HEK293T (cell line): ENCODE measurements at regions not wholly inside any gene's neighbourhood (a gene's known extent, or its start where the extent isn't known, plus 50 kb on each side); places are given as distances from the start of the nearest gene placed in this dataset.

ENCODE experiments used
- CTCF ChIA-PET: fragments of 350-600 bp; formaldehyde crosslinking; extraction: SDS; loops from one replicate; lab custom pipeline; 2021; ENCODE audit warnings: antibody characterized with exemption, inconsistent platforms; lab: Yijun Ruan, JAX
- POLR2A ChIA-PET: fragments of 350-600 bp; formaldehyde crosslinking; extraction: SDS; loops from one replicate; lab custom pipeline; 2020; ENCODE audit warnings: antibody characterized with exemption, inconsistent platforms; lab: Yijun Ruan, JAX
- DNase-seq: peaks from one replicate; pipeline ENCODE4 v3.0.0; 2012; ENCODE audit warnings: mixed read lengths; ENCODE audit errors: extremely low spot score
- ARNT ChIP-seq: fragments of 450-650 bp; IDR thresholded peaks from 2 replicates; pipeline ENCODE4 v1.6.1; 2017; ENCODE audit warnings: mild to moderate bottlenecking
- BHLHE40 ChIP-seq: fragments of 450-650 bp; IDR thresholded peaks from 2 replicates; pipeline ENCODE4 v1.6.1; 2016; ENCODE audit warnings: mild to moderate bottlenecking, moderate library complexity, borderline replicate concordance
- CTBP1 ChIP-seq: fragments of 450-650 bp; IDR thresholded peaks from 2 replicates; pipeline ENCODE4 v1.6.1; 2016; ENCODE audit warnings: borderline replicate concordance
- ELF4 ChIP-seq: fragments of 450-650 bp; IDR thresholded peaks from 2 replicates; pipeline ENCODE4 v1.6.1; 2017; ENCODE audit warnings: antibody characterized with exemption
- FOXA1 ChIP-seq: fragments of 450-650 bp; IDR thresholded peaks from 2 replicates; pipeline ENCODE4 v1.6.1; 2016; ENCODE audit warnings: mild to moderate bottlenecking
- FOXK2 ChIP-seq: fragments of 450-650 bp; IDR thresholded peaks from 2 replicates; pipeline ENCODE4 v1.6.1; 2016; ENCODE audit warnings: mild to moderate bottlenecking
- FOXM1 ChIP-seq: fragments of 450-650 bp; IDR thresholded peaks from 2 replicates; pipeline ENCODE4 v1.6.1; 2017; ENCODE audit warnings: mild to moderate bottlenecking, borderline replicate concordance
- HDGF ChIP-seq: fragments of 450-650 bp; IDR thresholded peaks from 2 replicates; pipeline ENCODE4 v1.6.1; 2017; ENCODE audit warnings: antibody characterized with exemption, borderline replicate concordance
- L3MBTL2 ChIP-seq: fragments of 450-650 bp; conservative IDR thresholded peaks from 2 replicates; pipeline ENCODE4 v1.6.1; 2016; ENCODE audit warnings: mild to moderate bottlenecking
- LEF1 ChIP-seq: fragments of 450-650 bp; IDR thresholded peaks from 2 replicates; pipeline ENCODE4 v1.6.1; 2017; ENCODE audit warnings: mild to moderate bottlenecking, borderline replicate concordance
- NFRKB ChIP-seq: fragments of 450-650 bp; IDR thresholded peaks from 2 replicates; pipeline ENCODE4 v1.6.1; 2016; ENCODE audit warnings: mild to moderate bottlenecking, moderate library complexity
- PKNOX1 ChIP-seq: fragments of 450-650 bp; IDR thresholded peaks from 2 replicates; pipeline ENCODE4 v1.6.1; 2016
- SP1 ChIP-seq: fragments of 450-650 bp; IDR thresholded peaks from 2 replicates; pipeline ENCODE4 v1.6.1; 2017
- SUZ12 ChIP-seq: fragments of 450-650 bp; IDR thresholded peaks from 2 replicates; pipeline ENCODE4 v1.6.1; 2016; ENCODE audit warnings: mild to moderate bottlenecking
- TARDBP ChIP-seq: fragments of 450-650 bp; IDR thresholded peaks from 2 replicates; pipeline ENCODE4 v1.6.1; 2016
- ZNF384 ChIP-seq: fragments of 450-650 bp; IDR thresholded peaks from 2 replicates; pipeline ENCODE4 v1.6.1; 2016

- no peak for DNase-seq
- TF ChIP-seq ARNT (no peak), PKNOX1 (no peak), HDGF (no peak)
- CTCF ChIA-PET: no interaction called here
- POLR2A ChIA-PET: no interaction called here
Observed at GRCh38 chr20:52294106-52294628, 102.6 kb upstream of the ZFP64 start.

GRCh38 chr20:52291109-52291508 is 99.5 kb upstream of the ZFP64 start:
- TF ChIP-seq TARDBP: no peak
- no peak for TF ChIP-seq BHLHE40
- no peak for TF ChIP-seq CTBP1
- no peak for TF ChIP-seq PKNOX1
- TF ChIP-seq ZNF384: no peak
- TF ChIP-seq FOXA1: no peak
- TF ChIP-seq SUZ12: no peak
- no peak for TF ChIP-seq SP1
- no peak for TF ChIP-seq FOXM1
- TF ChIP-seq L3MBTL2: no peak
- no peak for TF ChIP-seq LEF1
- no peak for TF ChIP-seq FOXK2
- TF ChIP-seq HDGF: no peak
- DNase-seq: no peak
- POLR2A ChIA-PET: no interaction called here
- CTCF ChIA-PET: no interaction called here

- CTCF ChIA-PET: no interaction called here
- TF ChIP-seq ELF4: no peak
- no peak for TF ChIP-seq FOXA1
- no peak for TF ChIP-seq PKNOX1
- no peak for TF ChIP-seq SP1
- no peak for TF ChIP-seq BHLHE40
- POLR2A ChIA-PET: no interaction called here
- no peak for DNase-seq
Observed at GRCh38 chr20:52290569-52290968, 99.0 kb upstream of the ZFP64 start.

GRCh38 chr20:52289956-52290565 is 98.5 kb upstream of the ZFP64 start:
- POLR2A ChIA-PET: no interaction called here
- TF ChIP-seq CTBP1: no peak
- no peak for TF ChIP-seq SUZ12
- TF ChIP-seq FOXK2: no peak
- no peak for TF ChIP-seq L3MBTL2
- no peak for TF ChIP-seq FOXM1
- TF ChIP-seq FOXA1: no peak
- no peak for TF ChIP-seq NFRKB
- no peak for TF ChIP-seq ZNF384
- no peak for TF ChIP-seq ELF4
- no peak for TF ChIP-seq ARNT
- TF ChIP-seq BHLHE40: no peak
- no peak for DNase-seq
- CTCF ChIA-PET: no interaction called here

GRCh38 chr20:52280407-52280806 is 88.8 kb upstream of the ZFP64 start:
- TF ChIP-seq NFRKB: no peak
- TF ChIP-seq PKNOX1: no peak
- no peak for TF ChIP-seq FOXM1
- TF ChIP-seq L3MBTL2: no peak
- no peak for TF ChIP-seq BHLHE40
- TF ChIP-seq FOXK2: no peak
- TF ChIP-seq SUZ12: no peak
- TF ChIP-seq HDGF: no peak
- no peak for TF ChIP-seq LEF1
- no peak for TF ChIP-seq SP1
- ChIA-PET POLR2A (no interaction called here), CTCF (no interaction called here)
- DNase-seq: no peak

- ChIA-PET POLR2A (no interaction called here), CTCF (no interaction called here)
- no peak for DNase-seq
- TF ChIP-seq LEF1: no peak
- no peak for TF ChIP-seq ZNF384
- no peak for TF ChIP-seq L3MBTL2
- TF ChIP-seq NFRKB: no peak
- no peak for TF ChIP-seq SP1
- no peak for TF ChIP-seq FOXM1
- TF ChIP-seq ARNT: no peak
- TF ChIP-seq CTBP1: no peak
- no peak for TF ChIP-seq BHLHE40
- TF ChIP-seq SUZ12: no peak
- TF ChIP-seq ELF4: no peak
- TF ChIP-seq PKNOX1: no peak
- no peak for TF ChIP-seq FOXK2
- no peak for TF ChIP-seq FOXA1
- TF ChIP-seq TARDBP: no peak
- TF ChIP-seq HDGF: no peak
Observed at GRCh38 chr20:52279706-52280105, 88.1 kb upstream of the ZFP64 start.
